ENCODE measurements at regions not wholly inside any gene's neighbourhood (a gene's known extent, or its start where the extent isn't known, plus 50 kb on each side); places are given as distances from the start of the nearest gene placed in this dataset.

DNA sequence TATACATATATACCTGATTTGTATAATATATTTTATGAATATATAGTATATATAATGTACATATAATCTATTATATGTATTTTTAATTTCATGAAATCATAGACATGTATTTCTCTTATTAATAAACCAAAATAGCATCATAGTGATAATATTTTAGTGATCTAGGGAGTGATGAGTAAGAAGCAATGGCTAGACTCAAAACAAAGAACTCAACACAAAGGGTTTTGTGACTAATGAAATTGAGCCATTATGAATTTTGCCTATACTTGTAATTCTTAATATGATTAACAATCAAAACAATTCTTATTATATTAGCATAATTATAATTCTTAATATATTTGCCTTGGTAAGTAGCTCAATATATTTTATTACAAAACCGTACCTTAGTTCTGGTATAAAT lies 1614.1 kb upstream of the TMEFF2 start:
- no peak for TF ChIP-seq POLR2A (IDR thresholded peaks at IDR 0.05; ENCODE audit: borderline replicate concordance, extremely low read depth, insufficient read depth, insufficient read length)
- TF ChIP-seq, protein P1, sequence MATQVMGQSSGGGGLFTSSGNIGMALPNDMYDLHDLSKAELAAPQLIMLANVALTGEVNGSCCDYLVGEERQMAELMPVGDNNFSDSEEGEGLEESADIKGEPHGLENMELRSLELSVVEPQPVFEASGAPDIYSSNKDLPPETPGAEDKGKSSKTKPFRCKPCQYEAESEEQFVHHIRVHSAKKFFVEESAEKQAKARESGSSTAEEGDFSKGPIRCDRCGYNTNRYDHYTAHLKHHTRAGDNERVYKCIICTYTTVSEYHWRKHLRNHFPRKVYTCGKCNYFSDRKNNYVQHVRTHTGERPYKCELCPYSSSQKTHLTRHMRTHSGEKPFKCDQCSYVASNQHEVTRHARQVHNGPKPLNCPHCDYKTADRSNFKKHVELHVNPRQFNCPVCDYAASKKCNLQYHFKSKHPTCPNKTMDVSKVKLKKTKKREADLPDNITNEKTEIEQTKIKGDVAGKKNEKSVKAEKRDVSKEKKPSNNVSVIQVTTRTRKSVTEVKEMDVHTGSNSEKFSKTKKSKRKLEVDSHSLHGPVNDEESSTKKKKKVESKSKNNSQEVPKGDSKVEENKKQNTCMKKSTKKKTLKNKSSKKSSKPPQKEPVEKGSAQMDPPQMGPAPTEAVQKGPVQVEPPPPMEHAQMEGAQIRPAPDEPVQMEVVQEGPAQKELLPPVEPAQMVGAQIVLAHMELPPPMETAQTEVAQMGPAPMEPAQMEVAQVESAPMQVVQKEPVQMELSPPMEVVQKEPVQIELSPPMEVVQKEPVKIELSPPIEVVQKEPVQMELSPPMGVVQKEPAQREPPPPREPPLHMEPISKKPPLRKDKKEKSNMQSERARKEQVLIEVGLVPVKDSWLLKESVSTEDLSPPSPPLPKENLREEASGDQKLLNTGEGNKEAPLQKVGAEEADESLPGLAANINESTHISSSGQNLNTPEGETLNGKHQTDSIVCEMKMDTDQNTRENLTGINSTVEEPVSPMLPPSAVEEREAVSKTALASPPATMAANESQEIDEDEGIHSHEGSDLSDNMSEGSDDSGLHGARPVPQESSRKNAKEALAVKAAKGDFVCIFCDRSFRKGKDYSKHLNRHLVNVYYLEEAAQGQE (IDR thresholded peaks at IDR 0.05; ENCODE audit: low read depth), result no peak
- no peak for TF ChIP-seq SP1 (IDR thresholded peaks at IDR 0.05; ENCODE audit: low read depth)

Data from HCT116 (cell line).